Fibroblast of peridontal ligament (primary cell): ENCODE measurements at regions not wholly inside any gene's neighbourhood (a gene's known extent, or its start where the extent isn't known, plus 50 kb on each side); places are given as distances from the start of the nearest gene placed in this dataset.

ENCODE experiments used
- DNase-seq: peaks from one replicate; pipeline ENCODE4 v3.0.0-alpha.2; 2010; ENCODE audit errors: extremely low read depth

- DNase-seq, result no peak
Observed at GRCh38 chr14:62373944-62374343, 611.7 kb downstream of the SNAPC1 start.

DNA sequence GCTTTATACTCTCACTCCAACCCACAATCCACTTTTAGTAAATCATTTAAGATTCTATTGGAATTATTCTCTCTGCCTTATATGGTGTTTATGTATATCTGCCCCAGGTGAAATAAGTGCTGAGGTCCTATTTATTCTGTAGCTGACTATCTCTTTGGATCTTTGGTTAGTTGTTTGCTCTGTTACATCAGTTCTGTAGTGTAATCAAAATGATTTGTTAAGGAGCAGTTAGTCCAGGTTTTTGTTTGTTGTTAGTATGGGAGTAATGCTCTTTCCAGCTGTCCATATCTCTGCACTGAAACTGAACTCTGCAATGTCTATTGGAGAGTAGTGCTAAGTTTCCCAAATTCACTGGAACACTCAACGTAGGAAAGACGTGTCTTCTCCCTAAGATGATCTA lies 615.8 kb downstream of the SNAPC1 start:
- no peak for DNase-seq

GRCh38 chr14:62381311-62382070 lies 619.3 kb downstream of the SNAPC1 start:
- DNase-seq, result no peak

DNA sequence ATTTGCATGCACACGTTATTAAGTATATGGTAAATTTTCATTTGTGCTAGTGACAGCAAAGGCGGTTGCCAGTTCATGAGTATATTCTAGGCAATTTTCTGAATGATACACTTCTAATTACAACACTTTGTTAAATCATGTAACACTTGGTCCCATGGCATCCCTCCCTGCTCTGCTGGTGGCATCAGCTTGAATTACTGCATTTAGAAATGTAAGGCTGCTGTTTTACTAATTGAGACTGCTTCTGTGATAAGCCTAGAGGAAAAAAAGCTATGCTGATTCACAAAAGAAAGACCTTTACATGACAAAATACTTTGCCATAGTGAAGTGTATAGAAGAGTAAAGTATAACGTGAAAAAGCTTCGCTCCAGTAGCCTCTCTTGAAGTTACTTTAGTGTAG lies 636.1 kb downstream of the KCNH5 start:
- DNase-seq, result no peak

- DNase-seq, result no peak
Observed at GRCh38 chr14:62409626-62410300, 635.5 kb downstream of the KCNH5 start.

DNA sequence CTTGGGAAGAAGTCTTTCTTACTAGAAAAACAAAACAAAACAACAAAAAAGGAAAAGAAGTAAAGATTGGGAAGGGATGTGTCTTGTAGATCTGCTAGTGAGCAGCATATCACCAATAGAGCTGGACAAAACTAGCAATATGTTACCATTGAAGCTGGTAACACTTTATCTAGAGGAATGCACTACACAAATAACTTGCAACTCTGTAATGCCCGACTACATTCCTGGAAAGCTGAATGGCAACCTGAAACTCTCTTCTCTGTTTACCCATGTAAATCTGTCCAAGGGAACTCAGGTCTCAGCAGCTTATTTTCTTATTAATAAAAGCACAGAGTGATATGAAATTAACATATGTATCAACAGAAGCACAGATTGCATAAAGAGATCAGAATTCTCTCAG lies 624.4 kb downstream of the KCNH5 start:
- DNase-seq, result no peak

- DNase-seq, result no peak
Observed at GRCh38 chr14:62428429-62429203, 616.6 kb downstream of the KCNH5 start.

- DNase-seq, result no peak
Observed at GRCh38 chr14:62429683-62430082, 615.6 kb downstream of the KCNH5 start.

GRCh38 chr14:62431496-62431895 lies 613.8 kb downstream of the KCNH5 start:
- DNase-seq, result no peak

DNA sequence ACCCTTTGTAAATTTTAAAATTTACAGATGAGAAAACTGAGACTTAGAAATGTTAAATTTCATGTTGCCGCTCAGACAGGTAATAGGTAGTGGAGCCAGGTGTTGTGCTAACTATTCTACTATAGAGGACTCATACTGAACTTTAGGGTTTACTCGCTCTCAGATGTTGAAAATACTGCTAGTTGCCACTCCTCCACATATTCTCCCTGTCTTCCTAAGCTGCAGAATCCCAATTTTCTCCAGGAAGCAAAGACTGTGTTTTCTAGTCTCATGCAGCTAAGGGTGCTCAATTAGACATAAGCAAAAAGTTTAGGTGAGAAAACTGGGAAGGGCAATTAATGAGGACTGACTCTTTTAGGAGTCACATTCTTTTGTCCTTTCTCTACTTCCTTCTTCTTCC lies 612.3 kb downstream of the KCNH5 start:
- no peak for DNase-seq

DNA sequence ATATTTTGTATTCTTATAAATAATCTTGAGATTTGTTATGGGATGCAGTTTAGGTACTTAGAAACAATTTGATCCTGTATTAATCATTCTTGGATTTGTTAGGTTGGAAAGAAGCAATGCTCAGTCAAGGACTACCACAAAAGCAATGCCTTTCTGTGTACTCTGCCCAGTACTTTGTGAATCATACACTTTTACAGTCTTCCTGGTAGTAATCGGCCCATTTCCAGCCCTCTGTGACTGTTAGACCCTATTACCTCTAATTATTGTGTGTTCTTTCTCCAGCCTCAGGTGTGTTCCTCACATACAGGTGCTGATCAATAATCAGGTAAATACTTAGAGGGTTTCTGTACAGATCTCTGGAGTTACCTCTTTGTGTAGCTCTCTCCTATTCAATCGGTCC lies 609.0 kb downstream of the KCNH5 start:
- no peak for DNase-seq

GRCh38 chr14:62439210-62439609 lies 606.0 kb downstream of the KCNH5 start:
- no peak for DNase-seq

- DNase-seq, result no peak
Observed at GRCh38 chr14:62443796-62444195, 601.5 kb downstream of the KCNH5 start.

GRCh38 chr14:62445570-62445969 lies 599.7 kb downstream of the KCNH5 start:
- no peak for DNase-seq

GRCh38 chr14:62451221-62451620 lies 594.0 kb downstream of the KCNH5 start:
- DNase-seq, result no peak

DNA sequence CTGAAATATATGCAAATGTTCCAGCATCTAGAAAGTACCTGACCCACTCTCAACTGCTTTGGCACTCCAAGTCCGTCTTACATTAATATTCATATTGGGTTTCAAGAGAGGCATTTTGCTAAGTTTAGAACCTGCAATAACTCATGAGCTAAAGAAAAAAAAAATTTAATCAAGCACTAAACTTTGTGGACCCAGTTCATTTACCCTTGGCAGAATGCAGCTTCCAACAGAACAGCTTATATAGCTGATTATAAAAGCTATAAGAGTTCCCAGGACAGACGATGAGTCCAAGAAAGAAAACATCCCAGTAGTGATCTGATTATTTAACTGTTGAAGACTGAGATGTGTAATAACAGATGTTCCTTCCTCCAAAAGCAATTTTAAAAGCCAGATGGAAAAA lies 592.0 kb downstream of the KCNH5 start:
- no peak for DNase-seq

- no peak for DNase-seq
Observed at GRCh38 chr14:62455446-62455845, 589.8 kb downstream of the KCNH5 start.

- no peak for DNase-seq
Observed at GRCh38 chr14:62462988-62463387, 582.3 kb downstream of the KCNH5 start.

DNA sequence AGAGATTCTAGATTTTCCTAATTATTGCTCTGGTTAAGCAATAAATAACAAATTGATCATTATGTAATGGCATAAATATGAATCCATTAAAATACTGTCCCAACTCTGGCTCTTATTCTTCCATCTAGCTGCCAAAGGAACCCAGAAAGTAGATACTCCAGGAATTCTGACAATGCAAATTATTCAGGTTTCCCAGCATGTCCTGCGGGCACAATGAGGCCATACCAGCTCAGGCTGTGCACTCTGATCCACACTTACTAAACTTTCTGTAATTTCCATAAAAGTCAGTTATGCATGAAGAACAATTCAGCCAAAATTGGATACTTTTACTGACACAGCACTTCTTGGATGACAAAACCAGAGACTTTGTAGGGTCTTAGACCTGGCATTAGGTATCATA lies 576.3 kb downstream of the KCNH5 start:
- DNase-seq, result no peak

GRCh38 chr14:62470935-62471334 lies 574.3 kb downstream of the KCNH5 start:
- DNase-seq, result no peak

DNA sequence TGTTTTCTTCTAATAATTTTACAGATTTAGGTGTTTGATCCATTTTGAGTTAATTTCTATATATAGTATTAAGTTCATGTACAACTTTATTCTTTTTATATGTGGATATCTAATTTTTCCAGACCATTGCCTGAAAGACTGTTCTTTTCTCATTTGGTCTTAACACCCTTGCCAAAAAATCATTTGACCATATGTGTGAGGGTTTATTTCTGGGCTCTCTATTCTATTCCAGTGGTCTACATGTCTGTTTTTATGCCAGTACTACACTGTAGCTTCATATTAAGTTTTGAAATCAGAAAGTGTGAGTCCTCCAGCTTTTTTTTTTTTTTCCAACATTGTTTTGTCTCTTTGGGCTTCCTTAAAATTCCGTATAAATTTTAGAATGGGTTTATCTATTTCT lies 554.1 kb downstream of the KCNH5 start:
- no peak for DNase-seq

GRCh38 chr14:62497708-62498107 lies 547.5 kb downstream of the KCNH5 start:
- no peak for DNase-seq
